ENCODE measurements at regions not wholly inside any gene's neighbourhood (a gene's known extent, or its start where the extent isn't known, plus 50 kb on each side); places are given as distances from the start of the nearest gene placed in this dataset.
A peak's percentile ranks its signal among the peaks of the same experiment; 100 is the strongest.

DNA sequence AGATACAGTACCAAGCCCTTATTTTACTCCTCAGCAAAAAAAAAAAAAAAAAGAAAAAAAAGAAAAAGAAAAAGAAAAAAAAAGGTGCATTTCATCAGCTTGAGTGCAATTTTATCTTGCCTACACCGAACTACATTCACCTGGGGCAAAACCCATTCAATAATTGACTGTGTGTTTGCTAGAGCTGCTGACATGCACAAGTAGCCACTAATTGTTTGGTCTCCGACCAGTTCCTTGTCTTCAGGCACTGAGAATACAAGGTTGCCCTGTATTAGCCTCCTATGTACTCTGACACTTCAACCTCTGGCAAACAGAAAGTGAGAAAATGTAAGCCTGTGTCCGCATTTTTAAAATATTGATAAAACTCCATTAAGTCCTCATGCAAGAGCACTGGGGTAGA lies 1579.4 kb upstream of the LRRTM3 start:
- Histone ChIP-seq H3K79me2 (no peaks in the 10 kb centered on the region), H3K27ac (no peak overlapping the region), H3K9me3 (ENCODE audit: low read depth) (no peaks in the 10 kb centered on the region), H2AFZ (no peak overlapping the region), H3K36me3 (replicated peaks; ENCODE audit: insufficient read depth, low read depth) (no peaks in the 10 kb centered on the region), H4K20me1 (ENCODE audit: insufficient read depth, poor library complexity, severe bottlenecking) (no peaks in the 10 kb centered on the region), H3K9me2 (replicated peaks; ENCODE audit: insufficient read depth) (no peaks in the 10 kb centered on the region), H3K4me3 (no peak overlapping the region), H3K4me2 (peak overlapping the region; percentile 20), H3K4me1 (ENCODE audit: insufficient read depth) (no peaks in the 10 kb centered on the region), H3K27me3 (no peaks in the 10 kb centered on the region)
- TF ChIP-seq, protein P1, sequence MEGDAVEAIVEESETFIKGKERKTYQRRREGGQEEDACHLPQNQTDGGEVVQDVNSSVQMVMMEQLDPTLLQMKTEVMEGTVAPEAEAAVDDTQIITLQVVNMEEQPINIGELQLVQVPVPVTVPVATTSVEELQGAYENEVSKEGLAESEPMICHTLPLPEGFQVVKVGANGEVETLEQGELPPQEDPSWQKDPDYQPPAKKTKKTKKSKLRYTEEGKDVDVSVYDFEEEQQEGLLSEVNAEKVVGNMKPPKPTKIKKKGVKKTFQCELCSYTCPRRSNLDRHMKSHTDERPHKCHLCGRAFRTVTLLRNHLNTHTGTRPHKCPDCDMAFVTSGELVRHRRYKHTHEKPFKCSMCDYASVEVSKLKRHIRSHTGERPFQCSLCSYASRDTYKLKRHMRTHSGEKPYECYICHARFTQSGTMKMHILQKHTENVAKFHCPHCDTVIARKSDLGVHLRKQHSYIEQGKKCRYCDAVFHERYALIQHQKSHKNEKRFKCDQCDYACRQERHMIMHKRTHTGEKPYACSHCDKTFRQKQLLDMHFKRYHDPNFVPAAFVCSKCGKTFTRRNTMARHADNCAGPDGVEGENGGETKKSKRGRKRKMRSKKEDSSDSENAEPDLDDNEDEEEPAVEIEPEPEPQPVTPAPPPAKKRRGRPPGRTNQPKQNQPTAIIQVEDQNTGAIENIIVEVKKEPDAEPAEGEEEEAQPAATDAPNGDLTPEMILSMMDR (IDR thresholded peaks at IDR 0.05; ENCODE audit: poor library complexity), result no peak
- no peak for TF ChIP-seq EZH2phosphoT487 (IDR thresholded peaks at IDR 0.05; ENCODE audit: low read depth, severe bottlenecking, unreplicated experiment)
- TF ChIP-seq EZH2 (IDR thresholded peaks at IDR 0.05; ENCODE audit: borderline replicate concordance), result no peak
- 45% methylated on average over 3 of the region's 3 CpGs for WGBS (ENCODE audit: low lambda C conversion rate, missing lambda C conversion rate)
- no peak for DNase-seq (ENCODE audit: low spot score)

DNA sequence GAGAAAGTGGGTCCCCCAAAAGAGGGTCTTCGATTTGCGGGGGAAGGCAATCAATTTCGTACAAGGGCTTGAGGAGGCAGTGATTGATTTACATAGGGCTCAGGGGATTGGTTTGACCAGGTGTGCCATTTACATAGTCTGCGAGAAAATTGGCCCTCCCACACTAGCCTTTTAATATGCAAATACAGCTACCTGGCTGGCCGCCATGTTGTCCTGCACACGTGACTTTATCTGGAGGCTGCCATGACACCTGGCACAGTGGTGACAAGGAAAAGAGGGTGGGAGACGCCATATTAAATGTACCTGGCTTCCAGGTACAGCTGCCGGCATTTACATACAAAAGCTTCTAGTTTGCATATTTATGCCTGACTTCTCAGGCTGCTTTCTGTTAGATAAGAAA lies 1577.2 kb upstream of the LRRTM3 start:
- no peak for DNase-seq (ENCODE audit: low spot score)
- no peaks in the 10 kb centered on the region for H4K20me1 ChIP-seq (ENCODE audit: insufficient read depth, poor library complexity, severe bottlenecking)
- no peaks in the 10 kb centered on the region for H3K4me1 ChIP-seq (ENCODE audit: insufficient read depth)
- no peaks in the 10 kb centered on the region for H3K9me3 ChIP-seq (ENCODE audit: low read depth)
- TF ChIP-seq, protein P1 (IDR thresholded peaks at IDR 0.05; ENCODE audit: poor library complexity), result no peak
- TF ChIP-seq EZH2 (IDR thresholded peaks at IDR 0.05; ENCODE audit: borderline replicate concordance) (no peak), EZH2phosphoT487 (IDR thresholded peaks at IDR 0.05; ENCODE audit: low read depth, severe bottlenecking, unreplicated experiment) (no peak)
- no peaks in the 10 kb centered on the region for H3K79me2 ChIP-seq
- no peak overlapping the region for H3K4me2 ChIP-seq
- no peaks in the 10 kb centered on the region for H3K36me3 ChIP-seq (replicated peaks; ENCODE audit: insufficient read depth, low read depth)
- H3K4me3 ChIP-seq, result no peak overlapping the region
- 97% methylated on average over 8 of the region's 8 CpGs for WGBS (ENCODE audit: low lambda C conversion rate, missing lambda C conversion rate)
- H3K27me3 ChIP-seq, result no peaks in the 10 kb centered on the region
- H2AFZ ChIP-seq, result no peak overlapping the region
- H3K9me2 ChIP-seq (replicated peaks; ENCODE audit: insufficient read depth), result no peaks in the 10 kb centered on the region
- H3K27ac ChIP-seq, result no peak overlapping the region

DNA sequence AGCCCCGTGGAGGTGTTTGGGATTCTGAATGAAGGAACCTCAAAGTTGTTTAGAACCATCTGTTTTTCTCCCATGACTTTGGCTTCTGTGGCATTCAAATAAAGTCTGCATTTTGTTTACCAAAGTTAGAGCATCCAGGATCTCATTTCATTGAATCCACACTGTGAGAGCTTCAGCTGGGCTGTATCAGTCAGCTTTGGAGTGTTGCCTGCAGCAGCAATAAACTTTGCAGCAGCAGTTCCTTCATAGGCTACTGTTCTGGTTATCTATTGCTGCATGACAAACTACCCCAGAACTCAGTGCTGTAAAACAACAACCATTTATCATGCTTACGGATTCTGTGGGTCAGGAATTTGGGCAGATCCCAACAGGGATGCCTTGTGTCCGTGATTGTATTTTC lies 1575.2 kb upstream of the LRRTM3 start:
- H3K79me2 ChIP-seq, result no peaks in the 10 kb centered on the region
- H3K9me2 ChIP-seq (replicated peaks; ENCODE audit: insufficient read depth), result no peaks in the 10 kb centered on the region
- H3K27ac ChIP-seq, result no peak overlapping the region
- no peak overlapping the region for H2AFZ ChIP-seq
- TF ChIP-seq EZH2phosphoT487 (IDR thresholded peaks at IDR 0.05; ENCODE audit: low read depth, severe bottlenecking, unreplicated experiment), result no peak
- TF ChIP-seq, protein P1 (IDR thresholded peaks at IDR 0.05; ENCODE audit: poor library complexity), result no peak
- TF ChIP-seq EZH2 (IDR thresholded peaks at IDR 0.05; ENCODE audit: borderline replicate concordance), result no peak
- H3K27me3 ChIP-seq, result no peaks in the 10 kb centered on the region
- no peaks in the 10 kb centered on the region for H4K20me1 ChIP-seq (ENCODE audit: insufficient read depth, poor library complexity, severe bottlenecking)
- DNase-seq (ENCODE audit: low spot score), result peak; percentile 6
- H3K4me2 ChIP-seq, result no peak overlapping the region
- no peak overlapping the region for H3K4me3 ChIP-seq
- WGBS (ENCODE audit: low lambda C conversion rate, missing lambda C conversion rate), result 26% methylated on average over 3 of the region's 3 CpGs
- H3K36me3 ChIP-seq (replicated peaks; ENCODE audit: insufficient read depth, low read depth), result no peaks in the 10 kb centered on the region
- no peaks in the 10 kb centered on the region for H3K9me3 ChIP-seq (ENCODE audit: low read depth)
- H3K4me1 ChIP-seq (ENCODE audit: insufficient read depth), result no peaks in the 10 kb centered on the region

DNA sequence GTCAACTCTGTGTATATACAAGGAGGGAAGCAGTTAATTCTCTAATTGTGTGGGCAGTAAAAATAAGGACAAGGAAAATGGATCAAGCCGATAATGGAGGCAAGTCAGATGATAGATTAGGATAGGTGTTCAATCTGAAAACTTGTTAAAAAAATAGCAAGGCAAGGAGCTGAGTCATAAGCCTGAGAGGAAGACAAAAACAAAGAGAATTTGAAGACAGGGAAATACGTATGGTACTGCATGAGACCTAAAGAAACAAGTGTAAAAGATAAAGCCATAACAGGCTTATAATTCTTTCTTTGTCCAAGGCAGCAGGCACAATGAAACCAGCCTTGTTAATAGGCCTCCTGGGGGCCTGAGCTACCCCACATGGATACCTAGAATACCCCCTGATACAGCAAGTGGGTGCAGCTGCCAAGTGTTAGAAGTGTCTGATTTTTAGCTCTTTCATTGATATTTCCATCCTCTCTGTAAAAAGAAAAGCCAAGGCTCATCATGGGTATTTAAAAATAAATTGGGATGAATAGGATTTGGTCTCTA lies 1570.6 kb upstream of the LRRTM3 start:
- no peaks in the 10 kb centered on the region for H3K4me1 ChIP-seq (ENCODE audit: insufficient read depth)
- no peak overlapping the region for H3K4me3 ChIP-seq
- 83% methylated on average over 2 of the region's 2 CpGs for WGBS (ENCODE audit: low lambda C conversion rate, missing lambda C conversion rate)
- no peaks in the 10 kb centered on the region for H3K36me3 ChIP-seq (replicated peaks; ENCODE audit: insufficient read depth, low read depth)
- no peak overlapping the region for H2AFZ ChIP-seq
- no peak overlapping the region for H3K4me2 ChIP-seq
- H3K79me2 ChIP-seq, result no peaks in the 10 kb centered on the region
- H4K20me1 ChIP-seq (ENCODE audit: insufficient read depth, poor library complexity, severe bottlenecking), result no peaks in the 10 kb centered on the region
- no peaks in the 10 kb centered on the region for H3K27me3 ChIP-seq
- TF ChIP-seq, protein P1 (IDR thresholded peaks at IDR 0.05; ENCODE audit: poor library complexity), result no peak
- TF ChIP-seq EZH2 (IDR thresholded peaks at IDR 0.05; ENCODE audit: borderline replicate concordance), result no peak
- TF ChIP-seq EZH2phosphoT487 (IDR thresholded peaks at IDR 0.05; ENCODE audit: low read depth, severe bottlenecking, unreplicated experiment), result no peak
- H3K9me2 ChIP-seq (replicated peaks; ENCODE audit: insufficient read depth), result no peaks in the 10 kb centered on the region
- DNase-seq (ENCODE audit: low spot score), result no peak
- no peaks in the 10 kb centered on the region for H3K9me3 ChIP-seq (ENCODE audit: low read depth)
- no peak overlapping the region for H3K27ac ChIP-seq

Measured in hepatocyte (in vitro differentiated cells).